Liver (tissue), 3 donors: ENCODE measurements at regions not wholly inside any gene's neighbourhood (a gene's known extent, or its start where the extent isn't known, plus 50 kb on each side); places are given as distances from the start of the nearest gene placed in this dataset.

Experiments
- CTCF ChIP-seq: fragments of 150-350 bp; IDR thresholded peaks from 2 replicates; pipeline ENCODE4 v1.5.1; 2017; ENCODE audit warnings: improper control_type of control experiment, low read depth, low read length; ENCODE audit not compliant: missing input control
- EGR1 ChIP-seq, 2 donors: IDR thresholded peaks; 2 replicates each; pipeline ENCODE4 v1.6.1; 2016 to 2018; ENCODE audit warnings: antibody characterized with exemption in 2 of 2, low read depth in 2 of 2
- GABPA ChIP-seq, 2 donors: IDR thresholded peaks in 1 of 2; conservative IDR thresholded peaks in 1 of 2; 2 replicates each; pipeline ENCODE4 v1.6.1; 2016; ENCODE audit warnings: antibody characterized with exemption in 2 of 2, mild to moderate bottlenecking in 1 of 2, moderate library complexity in 1 of 2
- HNF4A ChIP-seq, 2 donors: conservative IDR thresholded peaks; 2 replicates each; pipeline ENCODE4 v1.6.1; 2016; ENCODE audit warnings: antibody characterized with exemption in 2 of 2, mild to moderate bottlenecking in 2 of 2
- HNF4G ChIP-seq: IDR thresholded peaks from 2 replicates; pipeline ENCODE4 v1.6.1; 2016; ENCODE audit warnings: antibody characterized with exemption
- JUND ChIP-seq, 2 donors: IDR thresholded peaks; 2 replicates each; pipeline ENCODE4 v1.6.1; 2016; ENCODE audit warnings: antibody characterized with exemption in 2 of 2
- RAD21 ChIP-seq, 2 donors: IDR thresholded peaks; 2 replicates each; pipeline ENCODE4 v1.6.1; 2016; ENCODE audit warnings: antibody characterized with exemption in 2 of 2, mild to moderate bottlenecking in 2 of 2
- RXRA ChIP-seq, 2 donors: IDR thresholded peaks; 2 replicates each; pipeline ENCODE4 v1.6.1; 2017 to 2018; ENCODE audit warnings: antibody characterized with exemption in 2 of 2, mild to moderate bottlenecking in 1 of 2
- SP1 ChIP-seq: IDR thresholded peaks from 2 replicates; pipeline ENCODE4 v1.6.1; 2018; ENCODE audit warnings: antibody characterized with exemption, mild to moderate bottlenecking
- YY1 ChIP-seq: IDR thresholded peaks from 2 replicates; pipeline ENCODE4 v1.6.1; 2016; ENCODE audit warnings: antibody characterized with exemption, mild to moderate bottlenecking
- TF ChIP-seq, protein P1 (sequence below): IDR thresholded peaks from 2 replicates; pipeline ENCODE4 v1.6.1; 2016; ENCODE audit warnings: antibody characterized with exemption
- TF ChIP-seq, protein P2 (sequence below): IDR thresholded peaks from 2 replicates; pipeline ENCODE4 v1.6.1; 2016; ENCODE audit warnings: antibody characterized with exemption, mild to moderate bottlenecking
- donor health status: healthy.
- donor health status: healthy.

- TF ChIP-seq CTCF, result no peak
- TF ChIP-seq EGR1 (IDR thresholded peaks at IDR 0.05; ENCODE audit: low read depth in 2 of 2), result no peak
- TF ChIP-seq, protein P1, sequence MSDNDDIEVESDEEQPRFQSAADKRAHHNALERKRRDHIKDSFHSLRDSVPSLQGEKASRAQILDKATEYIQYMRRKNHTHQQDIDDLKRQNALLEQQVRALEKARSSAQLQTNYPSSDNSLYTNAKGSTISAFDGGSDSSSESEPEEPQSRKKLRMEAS, result no peak
- TF ChIP-seq RXRA (IDR thresholded peaks at IDR 0.05), result no peak
- TF ChIP-seq RAD21 (IDR thresholded peaks at IDR 0.05), result no peak
- no peak for TF ChIP-seq HNF4A (conservative IDR thresholded peaks at IDR 0.05)
- TF ChIP-seq YY1, result no peak
- no peak for TF ChIP-seq GABPA (IDR thresholded peaks at IDR 0.05 in 1 of 2, conservative IDR thresholded peaks at IDR 0.05 in 1 of 2)
- TF ChIP-seq JUND (IDR thresholded peaks at IDR 0.05), result no peak
- no peak for TF ChIP-seq SP1
- TF ChIP-seq, protein P2, sequence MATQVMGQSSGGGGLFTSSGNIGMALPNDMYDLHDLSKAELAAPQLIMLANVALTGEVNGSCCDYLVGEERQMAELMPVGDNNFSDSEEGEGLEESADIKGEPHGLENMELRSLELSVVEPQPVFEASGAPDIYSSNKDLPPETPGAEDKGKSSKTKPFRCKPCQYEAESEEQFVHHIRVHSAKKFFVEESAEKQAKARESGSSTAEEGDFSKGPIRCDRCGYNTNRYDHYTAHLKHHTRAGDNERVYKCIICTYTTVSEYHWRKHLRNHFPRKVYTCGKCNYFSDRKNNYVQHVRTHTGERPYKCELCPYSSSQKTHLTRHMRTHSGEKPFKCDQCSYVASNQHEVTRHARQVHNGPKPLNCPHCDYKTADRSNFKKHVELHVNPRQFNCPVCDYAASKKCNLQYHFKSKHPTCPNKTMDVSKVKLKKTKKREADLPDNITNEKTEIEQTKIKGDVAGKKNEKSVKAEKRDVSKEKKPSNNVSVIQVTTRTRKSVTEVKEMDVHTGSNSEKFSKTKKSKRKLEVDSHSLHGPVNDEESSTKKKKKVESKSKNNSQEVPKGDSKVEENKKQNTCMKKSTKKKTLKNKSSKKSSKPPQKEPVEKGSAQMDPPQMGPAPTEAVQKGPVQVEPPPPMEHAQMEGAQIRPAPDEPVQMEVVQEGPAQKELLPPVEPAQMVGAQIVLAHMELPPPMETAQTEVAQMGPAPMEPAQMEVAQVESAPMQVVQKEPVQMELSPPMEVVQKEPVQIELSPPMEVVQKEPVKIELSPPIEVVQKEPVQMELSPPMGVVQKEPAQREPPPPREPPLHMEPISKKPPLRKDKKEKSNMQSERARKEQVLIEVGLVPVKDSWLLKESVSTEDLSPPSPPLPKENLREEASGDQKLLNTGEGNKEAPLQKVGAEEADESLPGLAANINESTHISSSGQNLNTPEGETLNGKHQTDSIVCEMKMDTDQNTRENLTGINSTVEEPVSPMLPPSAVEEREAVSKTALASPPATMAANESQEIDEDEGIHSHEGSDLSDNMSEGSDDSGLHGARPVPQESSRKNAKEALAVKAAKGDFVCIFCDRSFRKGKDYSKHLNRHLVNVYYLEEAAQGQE, result no peak
- TF ChIP-seq HNF4G, result no peak
Observed at GRCh38 chr2:123209202-123209601, 815.9 kb upstream of the CNTNAP5 start.
